Retinal pigment epithelial cell (primary cell): ENCODE measurements at regions not wholly inside any gene's neighbourhood (a gene's known extent, or its start where the extent isn't known, plus 50 kb on each side); places are given as distances from the start of the nearest gene placed in this dataset.

Experiments
- DNase-seq: peaks from one replicate; pipeline ENCODE4 v3.0.0-alpha.2; 2010; ENCODE audit warnings: low read depth
- H3K4me3 ChIP-seq: 2 replicates; pipeline ENCODE4 v1.5.1; 2011; ENCODE audit warnings: mild to moderate bottlenecking, low read length, control low read depth, moderate library complexity
- TF ChIP-seq, protein P1 (sequence below): conservative IDR thresholded peaks from 2 replicates; pipeline ENCODE4 v1.5.1; 2011; ENCODE audit warnings: low read depth, low read length, control low read depth, inconsistent platforms

DNA sequence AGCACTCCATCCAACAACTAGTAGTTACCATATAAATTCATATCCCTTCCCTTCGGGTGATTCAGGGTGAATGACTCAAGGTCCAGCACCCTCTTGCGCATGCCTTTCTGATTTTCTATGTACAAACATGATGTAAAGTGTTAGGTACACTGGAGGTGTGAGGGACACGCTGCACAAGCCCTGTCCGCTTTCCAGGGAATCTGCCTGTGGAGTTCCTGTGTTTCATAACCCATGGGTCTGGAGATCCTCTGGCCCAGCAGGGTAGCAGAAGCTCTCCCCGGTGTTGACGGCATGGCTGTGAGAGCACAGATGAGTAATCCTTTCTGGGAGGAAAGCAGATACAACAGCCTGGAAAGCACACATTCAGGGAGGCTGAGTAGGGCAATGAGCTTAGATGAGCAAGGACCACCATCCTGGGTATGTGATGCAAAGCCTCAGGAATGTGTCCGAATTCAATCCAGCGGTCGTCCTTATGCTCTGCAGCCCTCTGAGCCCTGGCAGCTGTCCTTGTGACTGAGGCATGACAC, 142.9 kb upstream of the TP63 start:
- no peak for DNase-seq
- TF ChIP-seq, protein P1, sequence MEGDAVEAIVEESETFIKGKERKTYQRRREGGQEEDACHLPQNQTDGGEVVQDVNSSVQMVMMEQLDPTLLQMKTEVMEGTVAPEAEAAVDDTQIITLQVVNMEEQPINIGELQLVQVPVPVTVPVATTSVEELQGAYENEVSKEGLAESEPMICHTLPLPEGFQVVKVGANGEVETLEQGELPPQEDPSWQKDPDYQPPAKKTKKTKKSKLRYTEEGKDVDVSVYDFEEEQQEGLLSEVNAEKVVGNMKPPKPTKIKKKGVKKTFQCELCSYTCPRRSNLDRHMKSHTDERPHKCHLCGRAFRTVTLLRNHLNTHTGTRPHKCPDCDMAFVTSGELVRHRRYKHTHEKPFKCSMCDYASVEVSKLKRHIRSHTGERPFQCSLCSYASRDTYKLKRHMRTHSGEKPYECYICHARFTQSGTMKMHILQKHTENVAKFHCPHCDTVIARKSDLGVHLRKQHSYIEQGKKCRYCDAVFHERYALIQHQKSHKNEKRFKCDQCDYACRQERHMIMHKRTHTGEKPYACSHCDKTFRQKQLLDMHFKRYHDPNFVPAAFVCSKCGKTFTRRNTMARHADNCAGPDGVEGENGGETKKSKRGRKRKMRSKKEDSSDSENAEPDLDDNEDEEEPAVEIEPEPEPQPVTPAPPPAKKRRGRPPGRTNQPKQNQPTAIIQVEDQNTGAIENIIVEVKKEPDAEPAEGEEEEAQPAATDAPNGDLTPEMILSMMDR, result no peak

GRCh38 chr3:189490337-189490736, 140.9 kb upstream of the TP63 start:
- TF ChIP-seq, protein P1, result no peak
- no peak overlapping the region for H3K4me3 ChIP-seq
- DNase-seq, result no peak

More for the DNA sequence above, 142.9 kb upstream of the TP63 start:
- H3K4me3 ChIP-seq, result no peak overlapping the region

- TF ChIP-seq, protein P1, result no peak
- no peak overlapping the region for H3K4me3 ChIP-seq
- no peak for DNase-seq
Observed at GRCh38 chr3:189490749-189491148, 140.4 kb upstream of the TP63 start.

- TF ChIP-seq, protein P1, result no peak
Observed at GRCh38 chr3:189491831-189492230, 139.4 kb upstream of the TP63 start.

GRCh38 chr3:189493271-189493670, 137.9 kb upstream of the TP63 start:
- no peak for DNase-seq
- TF ChIP-seq, protein P1, result no peak
- H3K4me3 ChIP-seq, result no peak overlapping the region

More at GRCh38 chr3:189491831-189492230, 139.4 kb upstream of the TP63 start:
- DNase-seq, result no peak
- H3K4me3 ChIP-seq, result no peak overlapping the region

GRCh38 chr3:189494632-189495031, 136.6 kb upstream of the TP63 start:
- TF ChIP-seq, protein P1, result no peak
- no peak overlapping the region for H3K4me3 ChIP-seq
- DNase-seq, result no peak

DNA sequence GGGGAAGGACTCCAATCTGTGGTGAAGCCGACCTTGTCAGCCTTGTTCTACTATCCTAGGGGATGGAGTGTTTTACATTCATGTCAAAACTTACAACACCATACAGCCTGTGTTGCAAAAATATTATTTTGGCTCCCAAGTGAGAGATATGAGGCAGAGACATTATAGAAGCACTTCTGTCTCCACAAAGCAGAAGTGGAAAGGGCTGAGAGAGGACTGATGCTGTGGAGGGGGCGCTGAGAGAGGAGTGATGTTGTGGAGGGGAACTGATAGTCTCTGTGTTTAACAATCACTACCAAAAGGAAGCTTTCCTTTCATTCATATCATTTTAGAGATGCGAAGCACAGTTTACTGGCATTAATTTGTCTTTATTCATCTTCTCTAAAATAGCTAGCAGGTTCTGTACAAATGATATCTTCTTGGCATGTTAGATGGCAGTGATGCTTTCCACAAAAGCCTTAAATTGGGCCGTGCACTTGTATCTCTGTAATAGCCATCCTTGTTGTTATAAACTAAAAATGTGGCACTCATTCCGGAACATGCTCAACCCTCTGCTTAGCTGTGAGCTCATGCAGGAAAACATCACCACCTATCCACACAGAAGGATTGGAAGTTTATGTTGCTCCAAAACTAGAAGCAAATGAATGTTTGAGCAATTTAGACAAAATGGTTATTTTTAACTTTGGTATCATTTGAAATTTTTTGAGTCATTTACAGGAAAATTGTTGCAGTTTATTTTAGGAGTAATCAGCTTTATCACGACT, 134.6 kb upstream of the TP63 start:
- TF ChIP-seq, protein P1, result no peak
- no peak overlapping the region for H3K4me3 ChIP-seq
- DNase-seq, result no peak
